B cell (primary cell): ENCODE measurements at regions not wholly inside any gene's neighbourhood (a gene's known extent, or its start where the extent isn't known, plus 50 kb on each side); places are given as distances from the start of the nearest gene placed in this dataset.

Experiments used
- ATAC-seq: fragments of 200-7000 bp; cut with Tn5 transposase; one replicate; pipeline ENCODE4 v1.10.0; 2021; ENCODE audit warnings: low read depth, mild to moderate bottlenecking, moderate number of reproducible peaks, moderate library complexity
- CTCF ChIA-PET: fragments of 350-600 bp; sonication (Branson Sonifier 250); formaldehyde crosslinking; loops from one replicate; lab custom pipeline; 2021; ENCODE audit warnings: antibody characterized with exemption, inconsistent platforms; lab: Charles Lee
- POLR2A ChIA-PET: fragments of 350-600 bp; sonication (Branson Sonifier 250); formaldehyde crosslinking; loops from one replicate; lab custom pipeline; 2021; ENCODE audit warnings: antibody characterized with exemption; lab: Charles Lee
- DNase-seq: peaks from one replicate; pipeline ENCODE4 v3.0.0; 2013
- H2AFZ ChIP-seq: 2 replicates; pipeline ENCODE4 v1.6.1; 2012; ENCODE audit warnings: mild to moderate bottlenecking, low read depth, low read length; ENCODE audit not compliant: insufficient read depth, poor library complexity, severe bottlenecking
- H3K27ac ChIP-seq, 2 donors: 1 replicate in 1 of 2; 2 replicates in 1 of 2; pipeline ENCODE4 v1.5.1; 2012 to 2013; ENCODE audit warnings: low read length in 2 of 2, mild to moderate bottlenecking in 2 of 2, moderate library complexity in 1 of 2
- H3K27me3 ChIP-seq, 4 experiments: fragments of 200-600 bp in 1 of 4; sonication (generic) in 1 of 4; replicated peaks in 1 of 4; 1 replicate in 2 of 4; 2 replicates in 2 of 4; pipeline versions ENCODE4 v1.6.1 to v1.7.0; 2013 to 2016; ENCODE audit warnings: low read length in 3 of 4, mild to moderate bottlenecking in 2 of 4, mixed read lengths in 1 of 4, moderate library complexity in 1 of 4; ENCODE audit not compliant: insufficient read depth in 4 of 4, control insufficient read depth in 3 of 4; ENCODE audit errors: control extremely low read depth in 1 of 4
- H3K36me3 ChIP-seq, 2 experiments: replicated peaks in 1 of 2; 1 replicate in 1 of 2; 2 replicates in 1 of 2; pipeline versions ENCODE4 v1.6.1 to v1.7.1; 2013; ENCODE audit warnings: low read length in 1 of 2; ENCODE audit not compliant: insufficient read depth in 2 of 2, control insufficient read depth in 1 of 2; ENCODE audit errors: control extremely low read depth in 1 of 2, extremely low read depth in 1 of 2
- H3K4me1 ChIP-seq, 2 donors: fragments of 200-600 bp in 1 of 2; sonication (generic) in 1 of 2; 1 replicate in 1 of 2; 2 replicates in 1 of 2; pipeline versions ENCODE4 v1.5.1 to v1.6.1; 2013 to 2017; ENCODE audit warnings: low read length in 2 of 2; ENCODE audit not compliant: control insufficient read depth in 2 of 2, insufficient read depth in 2 of 2
- H3K4me2 ChIP-seq: replicated peaks from 2 replicates; pipeline ENCODE3; 2012; ENCODE audit warnings: mild to moderate bottlenecking, low read depth, low read length; ENCODE audit not compliant: poor library complexity, severe bottlenecking
- H3K4me3 ChIP-seq, 5 experiments: fragments of 200-600 bp in 1 of 5; sonication (generic) in 1 of 5; 1 replicate in 3 of 5; 2 replicates in 2 of 5; pipeline versions ENCODE4 v1.5.1 to v1.7.0; 2011 to 2016; ENCODE audit warnings: low read length in 4 of 5, mild to moderate bottlenecking in 4 of 5, low read depth in 2 of 5, control low read depth in 1 of 5, moderate library complexity in 1 of 5; ENCODE audit not compliant: insufficient read depth in 1 of 5; ENCODE audit errors: control extremely low read depth in 1 of 5, extremely low read depth in 1 of 5
- H3K79me2 ChIP-seq: fragments of 200-600 bp; sonication (generic); one replicate; pipeline ENCODE4 v1.6.0; 2016; ENCODE audit warnings: low read length; ENCODE audit not compliant: control insufficient read depth, insufficient read depth
- H3K9ac ChIP-seq: fragments of 200-600 bp; sonication (generic); 2 replicates; pipeline ENCODE4 v1.6.1; 2017; ENCODE audit warnings: mild to moderate bottlenecking, low read length, moderate library complexity
- H3K9me3 ChIP-seq, 3 donors: one replicate each; pipeline versions ENCODE4 v1.6.1 to v1.7.1; 2013; ENCODE audit warnings: low read length in 2 of 3; ENCODE audit not compliant: control insufficient read depth in 2 of 3, insufficient read depth in 1 of 3; ENCODE audit errors: control extremely low read depth in 1 of 3
- H4K20me1 ChIP-seq: 2 replicates; pipeline ENCODE4 v1.6.0; 2012; ENCODE audit warnings: mild to moderate bottlenecking, low read length; ENCODE audit not compliant: insufficient read depth, control insufficient read depth, poor library complexity, severe bottlenecking
- H3K27ac Mint-ChIP-seq: one replicate; pipeline ENCODE4 v1.8.0; 2021; ENCODE audit warnings: mixed read lengths
- H3K27me3 Mint-ChIP-seq: one replicate; pipeline ENCODE4 v1.8.0; 2021; ENCODE audit warnings: mixed read lengths
- H3K4me1 Mint-ChIP-seq: one replicate; pipeline ENCODE4 v1.8.0; 2021; ENCODE audit warnings: mixed read lengths
- H3K4me3 Mint-ChIP-seq: one replicate; pipeline ENCODE4 v1.8.0; 2021; ENCODE audit warnings: mixed read lengths
- H3K9me3 Mint-ChIP-seq: one replicate; pipeline ENCODE4 v1.8.0; 2022; ENCODE audit warnings: mixed read lengths; ENCODE audit not compliant: insufficient read depth
- CTCF ChIP-seq: fragments of 200-600 bp; IDR thresholded peaks from one replicate; pipeline ENCODE4 v1.8.0; 2022; ENCODE audit warnings: antibody characterized with exemption, mild to moderate bottlenecking
- EZH2 ChIP-seq: IDR thresholded peaks from 2 replicates; pipeline ENCODE4 v1.6.1; 2012; ENCODE audit warnings: borderline replicate concordance, low read depth, mild to moderate bottlenecking, moderate library complexity, low read length; ENCODE audit not compliant: insufficient read depth, poor library complexity, severe bottlenecking
- WGBS: methylation state at CpG from one replicate; pipeline ENCODE4 v1.1.5; 2013; ENCODE audit warnings: missing lambda C conversion rate; ENCODE audit not compliant: insufficient coverage; 5-methylcytosine and 5-hydroxymethylcytosine counted together
- intact Hi-C: fragments of 100-400 bp; cut with micrococcal nuclease; formaldehyde crosslinking; loops from one replicate; pipeline ENCODE4 v1.10.0; 2022

- WGBS, result 80% methylated on average over 1 of the region's 1 CpG
- no peak overlapping the region for H3K27ac Mint-ChIP-seq
- TF ChIP-seq EZH2 (no peak), CTCF (no peak)
Measured at GRCh38 chr3:84783281-84783680, 175.5 kb upstream of the CADM2 start.

GRCh38 chr3:84789961-84790360 is 168.8 kb upstream of the CADM2 start:
- no peak overlapping the region for H3K27ac Mint-ChIP-seq
- no CpG with 5 or more reads among the region's 1 CpG for WGBS
- H4K20me1 ChIP-seq, result no peaks in the 10 kb centered on the region
- no peaks in the 10 kb centered on the region for H3K27me3 ChIP-seq
- no peaks in the 10 kb centered on the region for H3K9me3 ChIP-seq
- H3K79me2 ChIP-seq, result no peaks in the 10 kb centered on the region
- no peaks in the 10 kb centered on the region for H3K4me1 ChIP-seq
- POLR2A ChIA-PET, result no interaction called here
- no peaks in the 10 kb centered on the region for H3K4me1 Mint-ChIP-seq
- H3K4me2 ChIP-seq, result no peak overlapping the region
- no peak overlapping the region for H3K4me3 Mint-ChIP-seq
- no peak overlapping the region for H3K27ac ChIP-seq
- CTCF ChIA-PET, result no interaction called here
- no peak for DNase-seq
- H3K9ac ChIP-seq, result no peak overlapping the region
- intact Hi-C loops, result no loop called here
- TF ChIP-seq EZH2 (no peak), CTCF (no peak)
- H2AFZ ChIP-seq, result no peak overlapping the region
- peaks cover 2% of the 10 kb centered on the region for H3K9me3 Mint-ChIP-seq
- no peak overlapping the region for H3K4me3 ChIP-seq
- no peaks in the 10 kb centered on the region for H3K36me3 ChIP-seq
- no peaks in the 10 kb centered on the region for H3K27me3 Mint-ChIP-seq
- no peak for ATAC-seq

More at GRCh38 chr3:84783281-84783680, 175.5 kb upstream of the CADM2 start:
- DNase-seq (no peak), ATAC-seq (no peak)
- ChIA-PET CTCF (no interaction called here), POLR2A (no interaction called here)
- Mint-ChIP-seq H3K27me3 (no peaks in the 10 kb centered on the region), H3K9me3 (peaks cover 2% of the 10 kb centered on the region), H3K4me1 (no peaks in the 10 kb centered on the region), H3K4me3 (no peak overlapping the region)
- H3K79me2 ChIP-seq, result no peaks in the 10 kb centered on the region
- H3K27me3 ChIP-seq, result no peaks in the 10 kb centered on the region
- H4K20me1 ChIP-seq, result no peaks in the 10 kb centered on the region
- no peak overlapping the region for H3K4me2 ChIP-seq
- no peaks in the 10 kb centered on the region for H3K9me3 ChIP-seq
- H3K36me3 ChIP-seq, result no peaks in the 10 kb centered on the region
- H3K9ac ChIP-seq, result no peak overlapping the region
- intact Hi-C loops, result no loop called here
- H3K4me3 ChIP-seq, result no peak overlapping the region
- no peak overlapping the region for H2AFZ ChIP-seq
- H3K4me1 ChIP-seq, result no peaks in the 10 kb centered on the region
- H3K27ac ChIP-seq, result no peak overlapping the region
